IMR-90 (cell line): ENCODE measurements at regions not wholly inside any gene's neighbourhood (a gene's known extent, or its start where the extent isn't known, plus 50 kb on each side); places are given as distances from the start of the nearest gene placed in this dataset.
A peak's percentile ranks its signal among the peaks of the same experiment; 100 is the strongest.

Experiments
- ATAC-seq: fragments of 200-7000 bp; cut with Tn5 transposase; 2 replicates; pipeline ENCODE4 v1.9.1; 2020; ENCODE audit warnings: low read depth, mild to moderate bottlenecking, moderate library complexity
- BruUV-seq: library from RNA; stranded (reverse); fragments of 400-500 nt; replicated peaks from 2 replicates; lab custom pipeline; 2021; lab: Mats Ljungman, UMichigan
- CTCF ChIA-PET: fragments of 300-600 bp; formaldehyde crosslinking; extraction: SDS; loops from one replicate; lab custom pipeline; 2021; ENCODE audit warnings: antibody characterized with exemption; lab: Yijun Ruan, JAX
- POLR2A ChIA-PET: fragments of 300-600 bp; sonication (Branson Sonifier 250); formaldehyde crosslinking; loops from one replicate; lab custom pipeline; 2022; ENCODE audit warnings: antibody characterized with exemption; ENCODE audit not compliant: unreplicated experiment; lab: Charles Lee
- DNase-seq: peaks from one replicate; pipeline ENCODE4 v3.0.0; 2013
- H2AFZ ChIP-seq: replicated peaks from 2 replicates; pipeline ENCODE3; 2013; ENCODE audit warnings: low read length, mild to moderate bottlenecking; ENCODE audit not compliant: poor library complexity
- H2AK5ac ChIP-seq: 2 replicates; pipeline ENCODE4 v1.6.1; 2013; ENCODE audit warnings: low read depth, low read length, inconsistent platforms
- H2AK9ac ChIP-seq: replicated peaks from 2 replicates; pipeline ENCODE3; 2013; ENCODE audit warnings: mild to moderate bottlenecking, low read depth, low read length, moderate library complexity; ENCODE audit not compliant: poor library complexity
- H2BK120ac ChIP-seq: 2 replicates; pipeline ENCODE4 v1.6.1; 2013; ENCODE audit warnings: low read depth, low read length, inconsistent platforms
- H2BK15ac ChIP-seq: 3 replicates; pipeline ENCODE4 v1.6.1; 2013; ENCODE audit warnings: low read depth, low read length, inconsistent platforms
- H2BK20ac ChIP-seq: 2 replicates; pipeline ENCODE4 v1.6.1; 2013; ENCODE audit warnings: low read depth, mild to moderate bottlenecking, inconsistent platforms, low read length, moderate library complexity
- H2BK5ac ChIP-seq: 2 replicates; pipeline ENCODE4 v1.6.1; 2013; ENCODE audit warnings: mild to moderate bottlenecking, low read depth, low read length, inconsistent platforms; ENCODE audit not compliant: poor library complexity, severe bottlenecking
- H3K14ac ChIP-seq: replicated peaks from 2 replicates; pipeline ENCODE4 v1.6.1; 2013; ENCODE audit warnings: low read depth, low read length, inconsistent platforms
- H3K18ac ChIP-seq: 2 replicates; pipeline ENCODE4 v1.6.1; 2013; ENCODE audit warnings: low read depth, low read length, control low read depth
- H3K23ac ChIP-seq: 2 replicates; pipeline ENCODE4 v1.6.1; 2013; ENCODE audit warnings: low read depth, low read length, inconsistent platforms
- H3K27ac ChIP-seq: 2 replicates; pipeline ENCODE4 v1.5.1; 2013; ENCODE audit warnings: mild to moderate bottlenecking, control low read depth, low read length; ENCODE audit not compliant: insufficient read depth
- H3K27me3 ChIP-seq: 2 replicates; pipeline ENCODE4 v1.6.1; 2013; ENCODE audit warnings: low read length; ENCODE audit not compliant: control insufficient read depth, insufficient read depth
- H3K36me3 ChIP-seq: 2 replicates; pipeline ENCODE4 v1.6.1; 2013; ENCODE audit warnings: low read length, mixed read lengths; ENCODE audit not compliant: control insufficient read depth, insufficient read depth
- H3K4ac ChIP-seq: 2 replicates; pipeline ENCODE4 v1.6.1; 2013; ENCODE audit warnings: low read depth, low read length, inconsistent platforms
- H3K4me1 ChIP-seq: 2 replicates; pipeline ENCODE4 v1.6.1; 2013; ENCODE audit warnings: low read length, mixed read lengths; ENCODE audit not compliant: control insufficient read depth, insufficient read depth
- H3K4me2 ChIP-seq: 2 replicates; pipeline ENCODE4 v1.6.1; 2013; ENCODE audit warnings: low read depth, mild to moderate bottlenecking, control low read depth, low read length, moderate library complexity
- H3K4me3 ChIP-seq: 2 replicates; pipeline ENCODE4 v1.5.1; 2013; ENCODE audit warnings: low read depth, mild to moderate bottlenecking, control low read depth, low read length, moderate library complexity; ENCODE audit not compliant: insufficient read depth
- H3K56ac ChIP-seq: 2 replicates; pipeline ENCODE4 v1.6.1; 2013; ENCODE audit warnings: low read length, inconsistent platforms; ENCODE audit not compliant: insufficient read depth; ENCODE audit errors: extremely low read depth
- H3K79me1 ChIP-seq, 2 experiments: 2 replicates each; pipeline ENCODE4 v1.6.1; 2013; ENCODE audit warnings: low read length in 2 of 2, inconsistent platforms in 1 of 2, low read depth in 1 of 2
- H3K9ac ChIP-seq: 2 replicates; pipeline ENCODE4 v1.6.1; 2013; ENCODE audit warnings: low read depth, low read length, control low read depth
- H3K9me1 ChIP-seq: 2 replicates; pipeline ENCODE4 v1.6.1; 2013; ENCODE audit warnings: low read length, inconsistent platforms; ENCODE audit not compliant: insufficient read depth
- H3K9me3 ChIP-seq: 2 replicates; pipeline ENCODE4 v1.6.1; 2013; ENCODE audit warnings: low read length; ENCODE audit not compliant: control insufficient read depth, insufficient read depth
- H4K20me1 ChIP-seq: 2 replicates; pipeline ENCODE4 v1.6.1; 2013; ENCODE audit warnings: low read length, inconsistent platforms; ENCODE audit not compliant: insufficient read depth
- H4K5ac ChIP-seq: 2 replicates; pipeline ENCODE4 v1.6.1; 2013; ENCODE audit warnings: mild to moderate bottlenecking, low read depth, low read length, control low read depth
- H4K8ac ChIP-seq, 2 experiments: 2 replicates each; pipeline ENCODE4 v1.6.1; 2013; ENCODE audit warnings: low read depth in 2 of 2, low read length in 2 of 2, control low read depth in 1 of 2, inconsistent platforms in 1 of 2
- H4K91ac ChIP-seq: 2 replicates; pipeline ENCODE4 v1.6.1; 2013; ENCODE audit warnings: low read depth, low read length, inconsistent platforms; ENCODE audit not compliant: insufficient read depth
- MAFK ChIP-seq: IDR thresholded peaks from 2 replicates; pipeline ENCODE4 v1.6.1; 2012; ENCODE audit warnings: low read depth, low read length, improper control_type of control experiment
- RFX5 ChIP-seq: IDR thresholded peaks from 2 replicates; pipeline ENCODE4 v1.8.0; 2012; ENCODE audit warnings: low read depth, mild to moderate bottlenecking, low read length, moderate library complexity
- WGBS, 2 experiments: methylation state at CpG; one replicate each; pipeline versions ENCODE4 v1.1.5 to v1.1.7; 2013; ENCODE audit warnings: missing lambda C conversion rate in 2 of 2; ENCODE audit not compliant: insufficient read length in 1 of 2; ENCODE audit errors: extremely low coverage in 2 of 2; 5-methylcytosine and 5-hydroxymethylcytosine counted together
- dilution Hi-C: fragments of 300-500 bp; cut with HindIII; formaldehyde crosslinking; loops from one replicate; pipeline ENCODE4 v1.14.3; 2018; ENCODE audit warnings: low sequenced_read_pairs; ENCODE audit not compliant: unreplicated experiment
- in situ Hi-C: fragments of 300-500 bp; cut with MboI; formaldehyde crosslinking; loops from 3 replicates; pipeline ENCODE4 v1.14.3; 2019; ENCODE audit warnings: low sequenced_read_pairs, inconsistent platforms, mixed read lengths
- intact Hi-C: fragments of 100-400 bp; cut with micrococcal nuclease; formaldehyde crosslinking; loops from 2 replicates; pipeline ENCODE4 v1.10.0; 2022

DNA sequence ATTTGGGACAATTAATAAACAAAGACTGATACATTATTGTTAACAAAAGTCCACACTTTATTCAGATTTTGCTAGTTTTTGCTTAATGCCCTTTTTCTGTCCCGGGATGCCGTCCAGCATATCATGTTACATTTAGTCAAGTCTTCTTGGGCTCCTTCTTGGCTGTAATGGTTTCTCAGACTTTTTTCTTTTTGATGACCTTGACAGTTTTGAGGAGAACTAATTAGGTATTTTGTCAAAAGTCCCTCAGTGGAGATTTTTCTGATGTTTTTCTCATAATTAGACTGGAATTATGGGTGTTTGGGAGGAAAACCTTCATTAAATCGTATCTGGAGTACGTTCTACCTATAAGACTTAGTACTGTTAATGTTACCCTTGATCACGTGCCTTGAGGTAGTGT is 177.2 kb downstream of the MCHR2 start:
- Histone ChIP-seq H3K56ac (no peak overlapping the region), H3K14ac (no peak overlapping the region), H4K91ac (no peak overlapping the region), H2BK120ac (no peak overlapping the region), H4K5ac (no peak overlapping the region), H2AK9ac (no peak overlapping the region), H3K9me1 (no peaks in the 10 kb centered on the region), H2AK5ac (no peak overlapping the region), H3K79me1 (no peaks in the 10 kb centered on the region), H4K8ac (no peak overlapping the region), H2BK5ac (no peak overlapping the region), H2BK15ac (no peak overlapping the region), H3K4ac (no peak overlapping the region), H3K23ac (no peak overlapping the region), H3K18ac (no peak overlapping the region), H3K4me2 (no peak overlapping the region), H3K9me3 (no peaks in the 10 kb centered on the region), H3K27ac (no peak overlapping the region), H3K9ac (no peak overlapping the region), H3K36me3 (no peaks in the 10 kb centered on the region), H3K4me1 (no peaks in the 10 kb centered on the region), H2BK20ac (no peak overlapping the region), H3K4me3 (no peak overlapping the region), H3K27me3 (peaks cover 2% of the 10 kb centered on the region; the same call in 1 of the 2 replicates), H2AFZ (no peak overlapping the region), H4K20me1 (no peaks in the 10 kb centered on the region)
- intact Hi-C loops (no loop called here), dilution Hi-C loops (no loop called here), in situ Hi-C loops (no loop called here)
- POLR2A ChIA-PET: no interaction called here
- no peak for ATAC-seq
- CTCF ChIA-PET: interaction anchor here (0.6 kb wide), 1 partner anchor 1094 kb away, joined by 3 read pairs; no protein-coding TSS in a partner anchor
- no peak for DNase-seq
- TF ChIP-seq RFX5 (no peak), MAFK (peak; percentile 55)
- no TSS peak for BruUV-seq
- 67% methylated on average over 2 of the region's 5 CpGs; no CpG with 5 or more reads in 1 of the 2 experiments for WGBS, 2 experiments
